Midbrain (tissue), 1 donor: ENCODE measurements at regions not wholly inside any gene's neighbourhood (a gene's known extent, or its start where the extent isn't known, plus 50 kb on each side); places are given as distances from the start of the nearest gene placed in this dataset.
"Not testable (repeated sequence)": the region's sequence is repeated elsewhere in the genome, so short reads cannot be mapped to it uniquely, and the experiment has no call there.

Experiments used
- DNase-seq: peaks from one replicate; lab custom pipeline; 2025; lab: John Stamatoyannopoulos, UW

DNA sequence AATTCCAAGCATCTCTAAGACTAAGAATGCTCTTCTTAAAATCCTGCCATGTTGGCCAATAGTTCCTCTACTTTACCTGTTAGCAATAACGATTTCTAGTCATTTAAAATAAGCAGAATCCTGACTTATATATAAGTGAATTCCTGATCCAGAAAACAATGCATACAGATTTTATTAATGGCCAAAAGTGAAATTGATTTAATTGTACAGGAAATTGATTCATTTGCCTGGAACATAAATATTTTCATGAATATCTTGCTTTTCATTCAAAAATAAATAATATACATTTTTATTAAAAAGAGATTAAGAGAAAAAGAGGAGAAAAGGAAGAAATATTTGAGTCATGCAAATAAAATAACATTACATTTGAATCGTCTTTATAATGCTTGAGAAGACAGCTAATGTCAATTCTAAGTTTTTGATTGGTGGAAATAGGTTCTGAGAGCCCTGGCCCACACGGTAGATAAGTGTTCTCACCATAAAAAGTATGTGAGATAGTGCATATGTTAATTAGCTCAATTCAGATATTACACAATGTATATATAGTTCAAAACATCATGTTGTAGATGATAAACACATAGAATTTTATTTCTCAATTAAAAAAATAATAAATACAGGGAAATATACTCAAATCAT, 323.2 kb upstream of the MIR17HG start:
- no peak for DNase-seq

DNA sequence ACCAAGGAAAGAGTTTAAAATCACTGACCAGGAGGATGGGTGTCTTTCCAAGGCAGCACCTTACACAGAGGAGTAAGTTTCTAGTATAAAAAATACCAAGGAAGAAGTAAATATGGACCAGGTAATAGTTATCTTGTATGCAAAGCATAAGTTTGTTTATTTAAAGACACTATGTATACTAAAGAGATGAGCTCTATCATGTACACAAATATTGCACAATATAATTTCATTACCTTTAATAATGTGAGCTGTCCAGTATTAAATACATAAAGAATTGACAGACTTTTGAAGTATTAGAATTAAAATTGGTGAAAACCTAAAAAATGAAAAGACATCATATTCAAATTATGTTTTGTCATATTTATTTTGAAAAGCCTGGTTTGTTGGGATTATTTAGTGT, 322.0 kb upstream of the MIR17HG start:
- no peak for DNase-seq

DNA sequence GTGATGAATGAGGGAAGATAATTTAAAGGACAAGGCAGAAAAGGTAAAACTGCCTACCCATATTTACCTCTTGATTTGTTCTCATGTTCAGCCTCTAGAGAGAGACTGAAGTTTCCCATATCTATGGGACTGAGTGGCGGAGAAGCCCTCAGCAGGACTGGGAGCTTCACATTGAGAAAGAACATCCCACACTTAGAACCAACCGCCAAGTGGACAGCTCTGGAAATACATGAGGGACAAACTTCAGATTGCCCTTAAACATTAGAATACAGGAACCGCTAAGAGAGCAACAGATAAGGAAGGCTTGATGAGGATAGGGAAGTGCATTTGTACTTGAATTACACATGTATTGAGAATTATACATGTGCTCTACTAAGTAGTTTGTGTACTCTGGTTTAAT, 316.0 kb upstream of the MIR17HG start:
- no peak for DNase-seq

DNA sequence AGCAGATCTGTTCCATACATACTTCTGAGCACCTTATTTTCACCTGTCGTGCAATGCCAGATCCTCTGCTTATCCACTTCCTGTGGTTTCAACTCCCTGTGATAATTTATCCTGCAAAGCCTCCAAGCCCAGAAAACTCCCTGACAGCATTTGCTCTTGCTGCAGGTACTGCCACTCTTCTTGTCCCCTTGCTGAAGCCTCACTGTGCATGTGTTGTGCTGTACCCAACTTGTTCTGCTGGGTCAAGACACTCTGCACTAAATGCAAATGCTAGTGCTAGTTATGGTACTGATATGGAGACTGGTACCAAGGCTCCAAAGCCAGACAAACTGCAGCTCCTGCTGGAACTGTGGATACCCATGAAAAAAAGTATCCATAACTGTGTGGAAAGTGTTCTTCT, 315.4 kb upstream of the MIR17HG start:
- no peak for DNase-seq

DNA sequence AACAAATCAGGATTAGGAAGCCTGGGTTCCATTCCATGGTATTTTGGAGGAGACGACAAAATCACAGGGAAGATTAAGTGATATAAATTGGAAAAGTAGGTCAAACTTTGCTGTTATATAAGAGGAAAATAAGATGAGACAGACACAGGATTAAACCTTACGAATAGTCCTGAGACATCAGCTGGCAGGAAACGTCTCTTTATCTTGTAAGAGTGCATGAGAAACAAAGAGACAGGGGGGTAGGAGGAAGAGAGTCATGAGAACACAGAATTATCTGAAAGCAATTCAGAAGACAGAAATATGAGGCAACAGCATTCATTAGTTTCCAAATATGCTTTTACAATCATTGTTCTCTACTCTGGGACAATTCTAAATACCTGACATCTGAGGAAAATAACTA, 310.6 kb upstream of the MIR17HG start:
- no peak for DNase-seq

DNA sequence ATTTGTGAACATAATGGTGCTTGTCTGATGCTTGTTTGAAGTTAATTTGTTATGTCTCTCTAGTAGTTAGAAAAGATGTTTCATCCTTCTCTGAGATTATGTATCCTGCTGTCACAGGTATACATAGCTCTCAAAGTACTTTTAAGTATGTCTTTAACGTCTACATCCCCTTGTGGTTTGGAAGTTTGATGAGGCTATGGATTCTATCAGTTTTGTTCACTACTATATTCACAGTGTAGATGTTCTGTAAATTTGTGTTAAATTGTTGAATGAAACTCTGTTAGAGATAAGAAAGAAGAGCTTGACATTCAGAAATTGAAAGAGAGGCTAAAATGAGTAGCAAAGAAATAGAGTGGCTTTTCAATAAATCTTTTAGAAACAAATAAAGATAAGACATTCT, 304.6 kb upstream of the MIR17HG start:
- no peak for DNase-seq

DNA sequence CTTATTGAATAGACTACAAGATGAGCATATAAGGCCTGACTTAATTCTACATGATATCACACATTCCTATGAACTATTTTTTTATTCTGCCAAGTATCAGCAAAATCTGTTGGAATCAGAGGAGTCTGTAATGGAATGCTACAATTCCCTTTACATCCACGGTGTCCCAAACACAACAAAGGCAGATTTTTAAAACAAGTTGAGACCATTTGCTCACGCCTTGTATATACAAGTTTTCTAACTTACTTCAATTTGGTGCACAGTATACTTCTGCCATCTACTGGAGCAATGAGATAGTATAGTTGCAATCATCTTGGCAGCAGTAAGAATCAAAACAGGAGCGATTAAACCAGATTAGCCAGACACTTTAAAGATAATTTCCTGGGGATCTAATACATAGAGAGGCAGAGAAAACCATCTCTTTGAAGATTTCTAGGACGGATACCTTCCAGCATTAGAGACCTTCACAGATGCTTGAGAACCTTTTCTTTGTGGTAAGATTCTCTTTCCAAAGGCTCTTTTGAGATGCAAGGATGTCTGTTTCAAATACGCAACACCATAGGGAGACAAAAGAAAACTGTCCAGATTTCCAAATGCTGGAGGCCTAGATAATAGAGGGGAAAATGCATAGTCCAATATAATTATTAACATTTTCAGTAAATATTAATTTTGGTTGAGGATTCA, 302.0 kb upstream of the MIR17HG start:
- DNase-seq = peak; percentile 36

DNA sequence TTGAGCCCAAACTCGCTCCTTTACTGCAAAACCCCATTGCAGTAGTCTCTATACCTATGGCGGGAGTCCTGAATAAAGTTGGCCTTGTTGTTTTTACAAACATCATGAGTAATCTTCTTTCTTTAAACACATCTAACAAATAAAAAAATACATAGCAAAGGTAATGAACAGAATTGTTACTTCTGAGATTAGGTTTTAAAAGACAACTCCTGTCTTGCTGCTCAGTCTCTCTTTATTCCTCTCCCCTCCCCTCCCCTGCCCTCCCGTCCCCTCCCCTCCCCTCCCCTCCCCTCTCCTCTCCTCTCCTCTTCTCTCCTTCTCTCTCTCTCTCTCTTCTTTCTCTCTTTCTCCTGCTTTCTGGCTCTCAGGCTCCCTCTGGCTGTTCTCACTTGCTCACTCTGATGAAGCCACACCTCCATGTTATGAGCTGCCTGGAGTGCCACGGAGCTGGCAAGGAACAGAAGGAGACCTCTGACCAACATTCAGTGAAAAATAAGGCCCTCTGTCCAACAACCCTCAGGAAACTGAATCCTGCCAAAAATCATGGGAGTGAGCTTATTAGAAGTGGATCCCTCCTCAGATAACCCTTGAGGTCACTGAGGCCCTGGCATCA, 300.7 kb upstream of the MIR17HG start:
- no peak for DNase-seq

DNA sequence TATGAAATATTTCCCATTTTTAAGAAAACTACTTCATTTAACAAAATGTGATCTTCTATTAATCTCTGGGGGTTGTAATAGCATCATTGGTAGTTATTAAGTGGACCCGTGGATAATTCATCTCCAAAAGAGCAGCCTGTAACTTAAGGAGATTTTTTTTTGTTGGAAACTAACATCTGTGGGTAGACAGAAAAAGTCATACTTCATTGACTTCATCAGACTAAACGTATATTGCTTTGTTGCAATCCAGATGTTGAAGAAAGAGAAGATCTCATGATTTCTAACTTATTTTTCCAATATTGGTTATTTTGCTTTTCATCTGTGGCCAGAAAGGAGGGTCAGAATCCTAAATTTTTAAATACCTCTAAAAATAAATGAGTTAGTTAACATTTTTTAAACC, 296.5 kb upstream of the MIR17HG start:
- no peak for DNase-seq

DNA sequence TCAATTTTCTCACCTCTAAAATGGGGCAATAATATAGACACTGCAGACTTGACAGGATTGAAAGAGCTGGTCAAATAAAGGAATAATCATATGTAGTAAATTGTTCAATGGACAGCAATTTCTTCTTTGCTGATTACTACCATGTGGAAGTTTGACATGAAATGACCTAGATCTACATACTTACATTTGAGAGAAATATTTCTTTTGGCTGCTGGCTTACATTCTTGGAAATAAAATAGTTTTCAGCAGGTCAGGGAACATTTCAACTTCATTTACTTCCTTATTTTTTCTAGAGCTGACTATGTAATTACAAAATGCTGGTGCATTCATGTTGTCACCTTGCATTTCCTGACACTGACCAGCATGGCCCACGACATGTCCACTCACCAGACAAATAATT, 294.6 kb upstream of the MIR17HG start:
- no peak for DNase-seq

DNA sequence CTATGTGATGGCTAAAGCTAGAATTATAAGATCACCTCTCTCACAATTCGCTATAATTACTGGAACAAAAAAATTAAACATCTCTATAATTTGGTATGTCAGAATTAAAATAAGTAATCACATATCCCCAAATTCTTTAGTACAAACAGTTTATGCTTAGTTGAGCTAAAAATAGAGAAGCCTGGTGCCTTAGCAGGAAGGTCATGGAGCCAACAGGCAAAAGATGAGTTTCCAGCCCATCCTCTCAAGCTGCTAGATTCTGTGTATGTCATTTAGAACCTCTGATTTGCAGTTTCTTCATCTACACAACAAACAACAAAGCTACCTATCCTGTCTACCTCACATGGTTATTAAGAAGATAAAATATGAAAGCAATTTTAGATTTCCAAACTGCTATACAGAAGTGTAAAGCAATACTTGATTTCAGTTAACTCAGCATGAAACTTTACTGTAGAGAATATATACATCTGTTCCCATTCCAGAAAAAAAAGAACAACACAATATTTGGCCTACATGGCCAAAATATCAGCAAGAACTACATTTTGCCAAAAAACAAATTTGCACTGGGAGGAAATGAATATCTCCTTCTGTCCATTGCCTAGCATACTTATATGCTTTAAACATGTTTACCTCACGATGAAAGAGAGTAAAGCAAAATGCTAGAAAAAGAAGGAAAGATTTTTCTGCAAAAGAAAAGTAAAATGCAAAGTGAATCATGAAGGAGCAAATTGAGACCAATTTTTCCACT, 294.0 kb upstream of the MIR17HG start:
- DNase-seq = no peak

DNA sequence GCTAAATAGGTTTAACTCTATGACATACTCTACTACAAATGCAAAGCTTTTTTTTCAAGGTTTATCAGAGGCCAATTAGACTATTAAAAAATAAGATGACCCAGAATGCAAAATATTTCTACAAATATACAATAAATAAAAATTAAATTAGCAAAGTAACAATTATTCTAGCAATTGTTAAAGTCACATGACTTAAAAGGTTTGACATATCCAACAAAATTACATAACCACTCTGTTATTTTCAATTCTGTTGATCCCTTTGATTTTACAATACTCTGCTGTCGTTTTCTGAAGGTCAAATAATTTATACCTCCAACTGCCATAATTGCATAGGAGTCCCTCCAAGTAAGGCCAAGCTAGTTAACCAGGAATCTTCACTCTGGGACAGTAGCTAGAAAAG, 292.6 kb upstream of the MIR17HG start:
- no peak for DNase-seq

DNA sequence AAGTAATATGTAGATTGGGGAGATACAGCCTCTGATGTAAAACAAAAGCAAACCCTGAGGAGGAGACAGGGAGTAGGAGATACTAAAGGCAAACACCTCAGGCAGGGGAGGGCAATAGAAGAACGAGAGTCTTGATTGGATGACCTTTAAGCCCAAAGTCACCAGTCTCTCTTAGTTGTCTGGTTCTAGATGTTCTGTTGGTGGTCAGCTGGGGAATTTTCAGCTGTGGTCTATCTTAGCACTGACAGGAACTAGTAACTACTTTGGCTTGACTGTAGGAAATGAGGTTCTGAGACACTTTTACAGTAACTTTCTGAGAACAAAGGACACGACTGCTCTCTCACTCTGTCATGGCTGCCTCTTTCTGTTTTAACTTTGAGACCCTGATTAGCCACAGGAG, 290.7 kb upstream of the MIR17HG start:
- no peak for DNase-seq

DNA sequence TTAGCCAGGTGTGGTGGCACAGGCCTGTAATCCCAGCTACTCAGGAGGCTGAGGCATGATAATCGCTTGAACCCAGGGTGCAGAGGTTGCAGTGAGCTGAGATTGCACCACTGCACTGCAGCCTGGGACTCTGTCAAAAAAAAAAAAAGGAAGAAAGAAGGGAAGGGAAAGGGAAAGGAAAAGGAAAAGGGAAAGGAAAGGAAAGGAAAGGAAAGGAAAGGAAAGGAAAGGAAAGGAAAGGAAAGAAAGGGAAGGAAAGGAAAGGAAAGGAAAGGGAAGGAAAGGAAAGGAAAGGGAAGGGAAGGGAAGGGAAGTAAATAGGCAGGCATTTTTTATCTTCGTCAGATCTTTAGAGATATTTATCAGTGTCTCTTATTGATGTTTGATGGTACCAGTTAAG, 290.0 kb upstream of the MIR17HG start:
- not testable (repeated sequence) for DNase-seq

DNA sequence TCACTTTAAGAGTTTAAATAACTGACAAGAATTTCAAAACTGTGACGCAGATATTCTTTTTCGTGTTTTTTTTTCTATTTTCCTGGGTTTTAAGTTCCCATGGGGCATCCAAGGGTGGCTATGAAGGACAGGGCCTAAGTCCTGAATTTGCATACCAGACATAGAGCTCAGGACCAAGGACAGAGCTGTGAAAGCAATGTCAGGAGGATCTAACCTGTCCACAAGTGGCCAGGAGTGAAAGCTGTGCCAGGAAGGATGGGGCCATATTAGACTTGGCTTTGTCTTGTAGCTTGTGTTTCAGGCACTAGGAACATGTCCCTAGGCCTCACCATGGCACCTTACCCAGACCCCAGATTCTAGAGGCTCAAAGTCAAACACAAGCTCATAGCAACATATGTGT, 289.4 kb upstream of the MIR17HG start:
- DNase-seq = no peak

DNA sequence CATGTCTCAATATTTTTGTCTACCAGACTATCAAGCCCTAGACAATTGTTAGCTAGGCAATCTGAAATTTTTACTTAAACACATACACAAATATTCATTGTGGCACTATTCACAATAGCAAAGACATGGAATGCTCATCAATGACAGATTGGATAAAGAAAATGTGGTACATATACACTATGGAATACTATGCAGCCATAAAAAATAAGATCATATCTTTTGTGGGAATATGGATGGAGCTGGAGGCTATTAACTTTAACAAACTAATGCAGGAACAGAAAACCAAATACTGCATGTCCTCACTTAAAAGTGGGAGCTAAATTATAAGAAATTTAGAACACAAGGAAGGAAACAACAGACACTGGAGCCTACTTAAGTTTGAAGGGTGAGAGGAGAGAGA, 288.6 kb upstream of the MIR17HG start:
- no peak for DNase-seq

DNA sequence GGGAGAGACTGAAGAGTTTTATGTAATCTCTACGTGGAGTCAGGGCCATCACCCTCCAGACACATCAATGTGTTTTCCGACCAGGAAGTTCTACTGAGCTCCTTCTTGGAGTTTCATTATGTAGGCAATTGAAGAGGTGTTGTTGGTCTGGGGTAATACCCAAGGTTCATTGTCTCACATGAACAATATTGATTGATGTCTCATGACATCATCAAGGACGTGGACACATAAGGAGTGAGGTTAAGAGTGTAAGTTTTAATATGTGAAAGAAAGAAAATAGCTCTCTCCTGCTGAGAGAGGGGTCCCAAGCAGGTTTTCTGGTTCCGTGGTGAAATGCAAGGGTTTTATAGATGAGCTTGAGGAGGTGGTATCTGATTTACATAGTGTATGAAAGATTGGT, 280.7 kb upstream of the MIR17HG start:
- DNase-seq = no peak

DNA sequence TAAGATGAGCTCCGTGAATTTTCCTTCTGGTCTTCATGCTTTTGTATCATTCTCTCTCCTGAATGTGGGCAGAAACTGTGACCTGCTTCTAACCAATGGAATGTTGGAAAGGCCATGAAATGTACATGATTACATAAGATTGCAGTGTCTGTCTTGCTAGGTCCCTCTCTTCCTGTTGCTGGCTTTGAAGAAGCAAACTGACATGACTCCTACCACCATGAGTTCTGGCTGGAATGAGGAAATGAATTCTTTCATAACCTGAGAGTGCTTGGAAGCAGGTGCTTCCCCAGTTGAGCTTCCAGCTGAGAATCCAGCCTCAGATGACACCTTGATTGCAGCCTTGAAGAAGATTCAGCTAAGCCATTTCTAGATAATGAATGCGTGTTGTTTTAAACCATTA, 275.0 kb upstream of the MIR17HG start:
- no peak for DNase-seq

DNA sequence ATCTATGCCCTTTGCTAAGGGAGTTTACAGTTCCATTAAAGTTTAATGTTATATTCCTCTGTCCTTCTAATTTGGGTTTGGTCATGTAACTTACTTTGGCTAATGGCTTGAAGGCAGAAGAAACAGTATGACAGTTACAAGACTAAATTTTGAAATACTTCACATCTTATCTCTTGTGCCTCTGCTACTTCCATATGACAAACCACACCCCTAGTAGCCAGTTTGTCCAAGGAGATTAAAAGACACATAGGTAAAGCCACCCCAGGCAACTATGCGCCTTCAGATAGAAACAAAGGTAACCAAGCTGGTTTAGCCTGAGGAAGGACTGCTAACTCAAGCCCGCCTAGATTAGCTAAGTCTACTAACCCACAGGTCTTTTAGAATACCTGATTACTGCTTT, 273.4 kb upstream of the MIR17HG start:
- DNase-seq = no peak

DNA sequence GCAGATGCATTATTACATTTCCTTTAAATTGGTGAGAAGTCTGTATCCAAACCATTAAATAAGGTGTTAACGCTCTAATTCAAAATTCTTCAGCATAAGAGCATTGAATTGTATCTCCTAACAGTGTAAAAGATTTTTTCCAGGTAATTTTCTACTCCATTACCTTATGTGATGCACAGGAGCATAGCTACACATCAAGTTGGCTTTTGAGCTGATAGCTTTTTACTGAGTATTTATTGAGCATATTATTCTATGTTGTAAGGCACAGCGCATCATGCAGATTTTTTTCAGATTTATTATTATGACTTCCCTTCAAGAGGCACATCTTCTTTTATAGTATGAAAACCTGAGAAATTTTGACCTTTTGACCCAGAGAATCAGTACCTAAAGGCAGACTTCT, 270.7 kb upstream of the MIR17HG start:
- no peak for DNase-seq

DNA sequence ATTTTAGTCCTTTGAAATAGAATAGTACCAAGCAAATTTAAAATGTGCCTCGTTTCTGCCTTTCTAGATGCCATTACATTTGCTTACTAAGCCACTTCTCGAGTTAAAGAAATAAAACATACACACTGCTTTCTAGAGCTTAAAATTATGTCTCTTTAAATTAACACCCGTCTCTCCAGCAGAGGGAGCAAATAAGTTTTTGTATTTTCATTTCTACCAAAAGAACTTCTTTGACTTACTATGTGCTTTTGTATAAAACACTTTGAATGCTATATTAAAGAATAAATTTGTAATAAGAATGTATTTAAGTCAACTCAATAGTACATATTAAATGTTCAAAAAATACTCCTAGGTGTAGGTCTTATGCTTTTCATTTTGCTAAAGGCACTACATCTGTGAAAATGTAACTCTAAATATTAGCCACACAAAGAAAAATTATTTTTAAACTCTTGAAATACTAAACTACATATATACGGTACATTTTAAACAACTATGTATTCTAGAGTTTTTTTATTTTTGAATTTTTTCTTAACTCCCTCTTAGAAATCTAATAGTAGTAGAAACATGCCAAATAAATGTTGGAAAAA, 269.3 kb upstream of the MIR17HG start:
- peak; percentile 19 for DNase-seq

DNA sequence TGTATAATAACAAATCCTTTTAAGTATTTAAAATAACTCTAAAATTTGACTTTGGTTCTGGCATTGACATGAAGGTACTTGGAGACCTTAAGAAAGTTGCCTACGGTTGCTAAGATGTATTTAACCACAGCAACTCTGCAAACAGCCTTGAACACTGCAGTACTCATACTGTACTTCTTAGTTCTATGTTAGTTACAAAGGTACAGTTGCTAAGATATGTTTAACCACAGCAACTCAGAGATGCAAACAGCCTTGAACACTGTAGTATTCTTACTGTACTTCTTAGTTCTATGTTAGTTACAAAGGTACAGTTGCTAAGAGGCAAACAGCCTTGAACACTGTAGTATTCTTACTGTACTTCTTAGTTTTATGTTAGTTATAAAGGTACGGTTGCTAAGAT, 268.3 kb upstream of the MIR17HG start:
- no peak for DNase-seq

DNA sequence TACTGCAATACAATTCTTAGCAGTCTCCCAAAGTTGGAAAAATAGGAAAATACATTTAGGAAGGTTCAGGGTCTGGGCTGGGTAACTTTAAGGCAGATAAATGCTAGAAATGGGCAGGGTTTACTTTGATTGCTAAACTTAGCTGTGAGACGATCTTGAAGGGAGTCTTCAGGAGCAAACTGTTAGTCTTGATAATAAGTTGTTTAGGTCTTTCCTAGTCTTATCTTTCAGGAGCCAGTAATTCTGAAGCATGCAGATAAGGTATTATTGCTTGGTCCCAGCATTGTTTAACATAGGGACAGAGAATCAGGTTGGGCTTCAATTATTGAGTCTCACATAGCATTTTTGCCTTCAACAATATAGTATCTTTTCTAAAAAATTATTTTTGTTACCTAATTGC, 262.4 kb upstream of the MIR17HG start:
- no peak for DNase-seq
